ENCODE measurements at regions not wholly inside any gene's neighbourhood (a gene's known extent, or its start where the extent isn't known, plus 50 kb on each side); places are given as distances from the start of the nearest gene placed in this dataset.

GRCh38 chr9:99345451-99345850, 123.4 kb downstream of the SEC61B start:
- DNase-seq = no peak
- Histone ChIP-seq H3K4me3 (no peak overlapping the region), H3K4me1 (no peaks in the 10 kb centered on the region), H3K36me3 (no peaks in the 10 kb centered on the region), H3K27me3 (no peaks in the 10 kb centered on the region), H3K9me3 (no peaks in the 10 kb centered on the region), H3K27ac (no peak overlapping the region)
- WGBS, 2 donors = 86 to 91% methylated on average over 1 of the region's 1 CpG
- intact Hi-C loops (cut with DNase I) = no loop called here
- TF ChIP-seq POLR2AphosphoS5 (IDR thresholded peaks at IDR 0.05) (no peak), EP300 (IDR thresholded peaks at IDR 0.05) (no peak), POLR2A (IDR thresholded peaks at IDR 0.05) (no peak), CTCF (IDR thresholded peaks at IDR 0.05) (no peak)

GRCh38 chr9:99345942-99346341, 123.9 kb downstream of the SEC61B start:
- H3K9me3 ChIP-seq = no peaks in the 10 kb centered on the region
- no peak overlapping the region for H3K27ac ChIP-seq
- no peaks in the 10 kb centered on the region for H3K27me3 ChIP-seq
- H3K36me3 ChIP-seq = no peaks in the 10 kb centered on the region
- intact Hi-C loops (cut with DNase I) = no loop called here
- no peak overlapping the region for H3K4me3 ChIP-seq
- H3K4me1 ChIP-seq = no peaks in the 10 kb centered on the region
- TF ChIP-seq POLR2AphosphoS5 (IDR thresholded peaks at IDR 0.05) = no peak
- no peak for TF ChIP-seq POLR2A (IDR thresholded peaks at IDR 0.05)
- TF ChIP-seq EP300 (IDR thresholded peaks at IDR 0.05) = no peak
- TF ChIP-seq CTCF (IDR thresholded peaks at IDR 0.05) = no peak
- no peak for DNase-seq

- Histone ChIP-seq H3K4me1 (no peaks in the 10 kb centered on the region), H3K36me3 (no peaks in the 10 kb centered on the region), H3K4me3 (no peak overlapping the region), H3K27ac (no peak overlapping the region), H3K9me3 (no peaks in the 10 kb centered on the region), H3K27me3 (no peaks in the 10 kb centered on the region)
- DNase-seq = no peak
- intact Hi-C loops (cut with DNase I) = no loop called here
- WGBS, 2 donors = 27 to 49% methylated on average over 4 of the region's 4 CpGs
- TF ChIP-seq EP300 (IDR thresholded peaks at IDR 0.05) (no peak), CTCF (IDR thresholded peaks at IDR 0.05) (no peak), POLR2AphosphoS5 (IDR thresholded peaks at IDR 0.05) (no peak), POLR2A (IDR thresholded peaks at IDR 0.05) (no peak)
These were observed 125.5 kb downstream of the SEC61B start for GRCh38 chr9:99347568-99347967.

- TF ChIP-seq EP300 (IDR thresholded peaks at IDR 0.05) (no peak), POLR2AphosphoS5 (IDR thresholded peaks at IDR 0.05) (no peak), CTCF (IDR thresholded peaks at IDR 0.05) (no peak), POLR2A (IDR thresholded peaks at IDR 0.05) (no peak)
- no peaks in the 10 kb centered on the region for H3K9me3 ChIP-seq
These were observed 126.2 kb downstream of the SEC61B start for GRCh38 chr9:99348289-99348688.

GRCh38 chr9:99349870-99350269, 127.8 kb downstream of the SEC61B start:
- no peaks in the 10 kb centered on the region for H3K36me3 ChIP-seq
- intact Hi-C loops (cut with DNase I) = no loop called here
- H3K4me1 ChIP-seq = peaks cover 0 to 8% (median 4%) of the 10 kb centered on the region in 4 donors
- no peak for DNase-seq
- H3K27ac ChIP-seq = no peak overlapping the region
- H3K4me3 ChIP-seq = no peak overlapping the region
- no peaks in the 10 kb centered on the region for H3K27me3 ChIP-seq
- 92 to 96% methylated on average over 2 of the region's 2 CpGs for WGBS, 2 donors
- no peaks in the 10 kb centered on the region for H3K9me3 ChIP-seq
- TF ChIP-seq POLR2AphosphoS5 (IDR thresholded peaks at IDR 0.05) = no peak
- TF ChIP-seq POLR2A (IDR thresholded peaks at IDR 0.05) = no peak
- TF ChIP-seq EP300 (IDR thresholded peaks at IDR 0.05) = no peak
- no peak for TF ChIP-seq CTCF (IDR thresholded peaks at IDR 0.05)

More at GRCh38 chr9:99348289-99348688, 126.2 kb downstream of the SEC61B start:
- peaks cover 0 to 7% (median under 1%) of the 10 kb centered on the region in 4 donors for H3K4me1 ChIP-seq
- WGBS, 2 donors = 65 to 83% methylated on average over 2 of the region's 2 CpGs
- H3K27me3 ChIP-seq = no peaks in the 10 kb centered on the region
- no peak overlapping the region for H3K27ac ChIP-seq
- no peaks in the 10 kb centered on the region for H3K36me3 ChIP-seq
- no peak for DNase-seq
- H3K4me3 ChIP-seq = no peak overlapping the region
- intact Hi-C loops (cut with DNase I) = no loop called here
